H1 (cell line): ENCODE measurements at regions not wholly inside any gene's neighbourhood (a gene's known extent, or its start where the extent isn't known, plus 50 kb on each side); places are given as distances from the start of the nearest gene placed in this dataset.

Experiments
- CTCF ChIA-PET: fragments of 300-600 bp; sonication (Branson Sonifier 250); formaldehyde crosslinking; loops from one replicate; lab custom pipeline; 2021; ENCODE audit not compliant: partially characterized antibody; lab: Charles Lee
- POLR2A ChIA-PET: fragments of 300-600 bp; sonication (Branson Sonifier 250); formaldehyde crosslinking; loops from one replicate; lab custom pipeline; 2021; ENCODE audit warnings: inconsistent platforms; ENCODE audit not compliant: partially characterized antibody; lab: Charles Lee
- DNase-seq, 2 experiments: peaks; one replicate each; pipeline versions ENCODE4 v3.0.0 to v3.0.0-alpha.2; 2010 to 2022; ENCODE audit warnings: low spot score in 2 of 2, low read depth in 1 of 2, mixed read lengths in 1 of 2
- FAIRE-seq: peaks from 2 replicates; lab custom pipeline; 2011; peaks lifted over from hg19 to GRCh38; lab: Jason Lieb, UNC
- H2AFZ ChIP-seq: 2 replicates; pipeline ENCODE4 v1.8.1; 2012; ENCODE audit warnings: low read length, inconsistent platforms
- H2AK5ac ChIP-seq: 2 replicates; pipeline ENCODE4 v1.6.1; 2013; ENCODE audit warnings: low read depth, low read length
- H2BK120ac ChIP-seq: replicated peaks from 2 replicates; pipeline ENCODE3; 2013; ENCODE audit warnings: low read depth, low read length, inconsistent platforms
- H2BK12ac ChIP-seq: 2 replicates; pipeline ENCODE4 v1.6.1; 2013; ENCODE audit warnings: low read depth, low read length
- H2BK15ac ChIP-seq: 2 replicates; pipeline ENCODE4 v1.6.1; 2013; ENCODE audit warnings: low read length
- H2BK20ac ChIP-seq: 2 replicates; pipeline ENCODE4 v1.6.1; 2013; ENCODE audit warnings: low read length
- H2BK5ac ChIP-seq: 2 replicates; pipeline ENCODE4 v1.6.1; 2013; ENCODE audit warnings: low read depth, low read length
- H3K14ac ChIP-seq: 2 replicates; pipeline ENCODE4 v1.6.1; 2013; ENCODE audit warnings: inconsistent platforms; ENCODE audit not compliant: insufficient read length
- H3K18ac ChIP-seq: 2 replicates; pipeline ENCODE4 v1.6.1; 2013; ENCODE audit warnings: low read length; ENCODE audit errors: extremely low read depth
- H3K23ac ChIP-seq: 2 replicates; pipeline ENCODE4 v1.6.1; 2013; ENCODE audit warnings: inconsistent platforms; ENCODE audit not compliant: insufficient read length
- H3K23me2 ChIP-seq: 2 replicates; pipeline ENCODE4 v1.6.1; 2013; ENCODE audit warnings: low read depth, low read length
- H3K27ac ChIP-seq: 2 replicates; pipeline ENCODE4 v1.6.1; 2011; ENCODE audit warnings: low read depth, low read length, inconsistent platforms
- H3K27me3 ChIP-seq, 4 experiments: replicated peaks in 1 of 4; 1 replicate in 1 of 4; 2 replicates in 3 of 4; pipeline versions ENCODE4 v1.6.1 to v1.8.1; 2011 to 2013; ENCODE audit warnings: low read length in 3 of 4, mild to moderate bottlenecking in 3 of 4, inconsistent platforms in 2 of 4, mixed read lengths in 2 of 4, moderate library complexity in 1 of 4; ENCODE audit not compliant: control insufficient read depth in 3 of 4, insufficient read depth in 3 of 4; ENCODE audit errors: extremely low read depth in 1 of 4
- H3K36me3 ChIP-seq, 4 experiments: 2 replicates each; pipeline versions ENCODE4 v1.6.1 to v1.8.1; 2011 to 2013; ENCODE audit warnings: mild to moderate bottlenecking in 4 of 4, low read length in 3 of 4, moderate library complexity in 2 of 4, control low read depth in 1 of 4, inconsistent platforms in 1 of 4; ENCODE audit not compliant: insufficient read depth in 4 of 4, control insufficient read depth in 2 of 4
- H3K4ac ChIP-seq: replicated peaks from 2 replicates; pipeline ENCODE3; 2013; ENCODE audit warnings: low read length, low read depth, mixed read lengths, inconsistent platforms; ENCODE audit not compliant: insufficient read length
- H3K4me1 ChIP-seq, 4 experiments: replicated peaks in 1 of 4; 1 replicate in 1 of 4; 2 replicates in 3 of 4; pipeline versions ENCODE4 v1.6.1 to v1.8.1; 2011 to 2013; ENCODE audit warnings: low read length in 3 of 4, inconsistent platforms in 2 of 4, mixed read lengths in 1 of 4; ENCODE audit not compliant: insufficient read depth in 4 of 4, control insufficient read depth in 3 of 4
- H3K4me2 ChIP-seq, 2 experiments: 2 replicates each; pipeline versions ENCODE4 v1.6.1 to v1.8.1; 2011 to 2013; ENCODE audit warnings: low read depth in 2 of 2, low read length in 2 of 2, control low read depth in 1 of 2, inconsistent platforms in 1 of 2, mild to moderate bottlenecking in 1 of 2; ENCODE audit not compliant: insufficient read depth in 1 of 2
- H3K4me3 ChIP-seq, 4 experiments: fragments of 200-600, 300-600 bp in 1 of 4; sonication (generic), shearing (Covaris generic), sonication (Bioruptor Twin) in 1 of 4; 2 replicates each; pipeline versions ENCODE4 v1.5.1 to v1.8.1; 2011 to 2016; ENCODE audit warnings: low read length in 4 of 4, low read depth in 3 of 4, control low read depth in 2 of 4, inconsistent platforms in 2 of 4, mild to moderate bottlenecking in 2 of 4, mixed read lengths in 1 of 4, moderate library complexity in 1 of 4; ENCODE audit not compliant: insufficient read depth in 2 of 4; ENCODE audit errors: extremely low read depth in 1 of 4
- H3K56ac ChIP-seq: replicated peaks from 2 replicates; pipeline ENCODE3; 2013; ENCODE audit warnings: low read depth, mild to moderate bottlenecking, mixed read lengths, low read length, inconsistent platforms; ENCODE audit not compliant: insufficient read length
- H3K79me1 ChIP-seq: 2 replicates; pipeline ENCODE4 v1.6.1; 2013; ENCODE audit warnings: low read depth, low read length, control low read depth
- H3K79me2 ChIP-seq, 2 experiments: 2 replicates each; pipeline versions ENCODE4 v1.6.1 to v1.8.1; 2012 to 2013; ENCODE audit warnings: low read length in 2 of 2, mild to moderate bottlenecking in 2 of 2, inconsistent platforms in 1 of 2; ENCODE audit not compliant: insufficient read depth in 2 of 2, control insufficient read depth in 1 of 2
- H3K9ac ChIP-seq, 4 experiments: replicated peaks in 1 of 4; 1 replicate in 1 of 4; 2 replicates in 3 of 4; pipeline versions ENCODE4 v1.6.1 to v1.8.1; 2011 to 2013; ENCODE audit warnings: low read depth in 3 of 4, low read length in 3 of 4, control low read depth in 2 of 4, mild to moderate bottlenecking in 2 of 4, moderate library complexity in 2 of 4, inconsistent platforms in 1 of 4; ENCODE audit errors: extremely low read depth in 1 of 4
- H3K9me3 ChIP-seq, 2 experiments: 2 replicates each; pipeline versions ENCODE4 v1.6.1 to v1.8.1; 2012 to 2013; ENCODE audit warnings: mild to moderate bottlenecking in 2 of 2, moderate library complexity in 2 of 2, control low read depth in 1 of 2, inconsistent platforms in 1 of 2, low read depth in 1 of 2, low read length in 1 of 2, mixed read lengths in 1 of 2; ENCODE audit not compliant: insufficient read depth in 2 of 2
- H4K20me1 ChIP-seq, 2 experiments: replicated peaks in 1 of 2; 2 replicates each; pipeline versions ENCODE3 to v1.8.1; 2011 to 2013; ENCODE audit warnings: inconsistent platforms in 2 of 2, low read length in 2 of 2, mild to moderate bottlenecking in 1 of 2; ENCODE audit not compliant: insufficient read depth in 2 of 2, control insufficient read depth in 1 of 2
- H4K5ac ChIP-seq: 2 replicates; pipeline ENCODE4 v1.6.1; 2013; ENCODE audit warnings: low read length, low read depth, mixed read lengths, inconsistent platforms; ENCODE audit not compliant: insufficient read length
- H4K8ac ChIP-seq: 2 replicates; pipeline ENCODE4 v1.8.0; 2013; ENCODE audit warnings: mild to moderate bottlenecking, moderate library complexity, low read length, inconsistent platforms; ENCODE audit not compliant: insufficient read depth; ENCODE audit errors: extremely low read depth
- H4K91ac ChIP-seq: replicated peaks from 2 replicates; pipeline ENCODE3; 2013; ENCODE audit warnings: low read length, mixed read lengths, inconsistent platforms; ENCODE audit not compliant: insufficient read length
- ASH2L ChIP-seq: fragments of 200-600, 300-600 bp; sonication (generic); IDR thresholded peaks from one replicate; pipeline ENCODE4 v1.7.1; 2017; ENCODE audit warnings: low read length
- ATF2 ChIP-seq: IDR thresholded peaks from 2 replicates; pipeline ENCODE4 v1.6.1; 2012; ENCODE audit warnings: low read length, inconsistent platforms
- BCL11A ChIP-seq, 2 experiments: IDR thresholded peaks; one replicate each; pipeline ENCODE4 v1.6.1; 2011; ENCODE audit warnings: low read depth in 2 of 2, low read length in 2 of 2, mild to moderate bottlenecking in 2 of 2
- CBX5 ChIP-seq: fragments of 300-800, 300-1000 bp; sonication (generic); IDR thresholded peaks from 2 replicates; pipeline ENCODE4 v1.7.1; 2016; ENCODE audit warnings: antibody characterized with exemption, low read length, low read depth
- CHD1 ChIP-seq: IDR thresholded peaks from 2 replicates; pipeline ENCODE4 v1.6.1; 2012; ENCODE audit warnings: low read depth, low read length, improper control_type of control experiment
- EP300 ChIP-seq, 2 experiments: IDR thresholded peaks; 1 replicate in 1 of 2; 2 replicates in 1 of 2; pipeline ENCODE4 v1.6.1; 2011 to 2012; ENCODE audit warnings: low read depth in 2 of 2, low read length in 2 of 2, mild to moderate bottlenecking in 2 of 2, borderline replicate concordance in 1 of 2, inconsistent platforms in 1 of 2, moderate library complexity in 1 of 2
- HDAC6 ChIP-seq: IDR thresholded peaks from one replicate; pipeline ENCODE4 v1.7.1; 2012; ENCODE audit warnings: low read depth, mild to moderate bottlenecking, inconsistent platforms, low read length, moderate library complexity
- JUND ChIP-seq: IDR thresholded peaks from 2 replicates; pipeline ENCODE4 v1.6.1; 2011; ENCODE audit warnings: mild to moderate bottlenecking, improper control_type of control experiment, low read length
- NANOG ChIP-seq: IDR thresholded peaks from 2 replicates; pipeline ENCODE4 v1.6.1; 2011; ENCODE audit warnings: low read length, low read depth, mild to moderate bottlenecking, inconsistent platforms; ENCODE audit not compliant: insufficient read depth, poor library complexity, severe bottlenecking
- PHF8 ChIP-seq: fragments of 200-600 bp; sonication (generic); conservative IDR thresholded peaks from 2 replicates; pipeline ENCODE4 v1.7.1; 2012; ENCODE audit warnings: low read depth, mild to moderate bottlenecking, inconsistent platforms, low read length, moderate library complexity
- SRF ChIP-seq: IDR thresholded peaks from 2 replicates; pipeline ENCODE4 v1.6.1; 2011; ENCODE audit warnings: mild to moderate bottlenecking, low read depth, low read length, moderate library complexity
- SUZ12 ChIP-seq: fragments of 200-600 bp; sonication (generic); IDR thresholded peaks from 2 replicates; pipeline ENCODE4 v1.6.1; 2012; ENCODE audit warnings: mild to moderate bottlenecking, inconsistent platforms, low read length, moderate library complexity, mixed read lengths
- TEAD4 ChIP-seq: IDR thresholded peaks from 2 replicates; pipeline ENCODE4 v1.6.1; 2012; ENCODE audit warnings: low read depth, low read length, inconsistent platforms, mixed read lengths
- ZNF274 ChIP-seq: IDR thresholded peaks from 2 replicates; pipeline ENCODE4 v1.7.0; 2012; ENCODE audit warnings: low read length, borderline replicate concordance; ENCODE audit errors: extremely low read depth
- WGBS, 2 experiments: shearing (Covaris generic) in 1 of 2; methylation state at CpG; one replicate each; pipeline versions ENCODE4 v1.1.6 to v1.1.7; 2013 to 2015; ENCODE audit warnings: low lambda C conversion rate in 2 of 2, mixed read lengths in 2 of 2, inconsistent platforms in 1 of 2, low coverage in 1 of 2, missing lambda C conversion rate in 1 of 2; ENCODE audit not compliant: insufficient replicate concordance in 2 of 2, insufficient coverage in 1 of 2, insufficient read length in 1 of 2; ENCODE audit errors: extremely low coverage in 1 of 2, missing lambda C conversion rate in 1 of 2; 5-methylcytosine and 5-hydroxymethylcytosine counted together

GRCh38 chr4:44806071-44806470 lies 79.7 kb upstream of the GNPDA2 start:
- Histone ChIP-seq H3K14ac (no peak overlapping the region), H3K23ac (no peak overlapping the region), H2BK120ac (no peak overlapping the region), H4K20me1 (no peaks in the 10 kb centered on the region), H2BK12ac (no peak overlapping the region), H3K79me1 (no peaks in the 10 kb centered on the region), H2BK15ac (no peak overlapping the region), H2BK5ac (no peak overlapping the region), H2BK20ac (no peak overlapping the region), H4K5ac (no peak overlapping the region), H4K8ac (no peak overlapping the region), H3K27ac (no peak overlapping the region), H3K18ac (no peak overlapping the region), H3K4me1 (no peaks in the 10 kb centered on the region), H3K36me3 (no peaks in the 10 kb centered on the region), H3K9me3 (no peaks in the 10 kb centered on the region), H3K79me2 (no peaks in the 10 kb centered on the region), H3K56ac (no peak overlapping the region), H3K23me2 (no peaks in the 10 kb centered on the region), H4K91ac (no peak overlapping the region), H2AFZ (no peak overlapping the region), H2AK5ac (no peak overlapping the region), H3K27me3 (no peaks in the 10 kb centered on the region), H3K9ac (no peak overlapping the region), H3K4me2 (no peak overlapping the region), H3K4me3 (no peak overlapping the region), H3K4ac (no peak overlapping the region)
- WGBS, 2 experiments: 91% methylated on average over 2 of the region's 2 CpGs; no CpG with 5 or more reads in 1 of the 2 experiments
- CTCF ChIA-PET: interaction anchor here (0.6 kb wide), 1 partner anchor 17 kb away, joined by 3 read pairs; no protein-coding TSS in a partner anchor
- DNase-seq: no peak
- no peak for FAIRE-seq
- POLR2A ChIA-PET: no interaction called here
- TF ChIP-seq HDAC6: no peak
- TF ChIP-seq ATF2: no peak
- TF ChIP-seq EP300 (IDR thresholded peaks at IDR 0.05; ENCODE audit: borderline replicate concordance in 1 of 2, low read depth in 2 of 2, low read length in 2 of 2): no peak
- TF ChIP-seq TEAD4: no peak
- TF ChIP-seq CBX5: no peak
- TF ChIP-seq CHD1: no peak
- TF ChIP-seq PHF8: no peak
- no peak for TF ChIP-seq ZNF274
- no peak for TF ChIP-seq BCL11A (IDR thresholded peaks at IDR 0.05; ENCODE audit: low read depth in 2 of 2, low read length in 2 of 2)
- TF ChIP-seq NANOG: no peak
- TF ChIP-seq ASH2L: no peak
- TF ChIP-seq SRF: no peak
- TF ChIP-seq JUND: no peak
- no peak for TF ChIP-seq SUZ12
